ENCODE measurements at regions not wholly inside any gene's neighbourhood (a gene's known extent, or its start where the extent isn't known, plus 50 kb on each side); places are given as distances from the start of the nearest gene placed in this dataset.

DNA sequence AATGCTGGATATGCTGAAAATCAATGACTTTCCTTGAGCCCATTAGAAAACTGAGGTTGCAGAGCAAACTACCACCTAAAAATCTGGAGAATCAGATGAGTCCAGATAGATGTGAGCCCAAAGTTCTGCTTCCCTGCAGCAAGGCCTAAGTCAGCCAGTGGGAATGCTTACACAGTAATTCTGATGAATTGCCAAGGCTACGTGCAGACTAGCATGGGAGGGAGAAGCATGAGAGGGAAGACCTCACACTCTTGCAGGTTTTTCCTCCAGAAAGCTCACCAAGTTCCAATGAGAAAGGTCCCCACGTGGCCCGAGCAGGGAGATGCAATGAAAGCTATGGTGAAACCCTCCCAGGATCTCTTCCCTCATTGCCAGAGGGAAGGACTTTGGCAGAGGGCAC, 104.8 kb upstream of the SIRPA start:
- TF ChIP-seq CTCF (IDR thresholded peaks at IDR 0.05; ENCODE audit: insufficient read depth, low read length, poor library complexity, severe bottlenecking) (no peak), EZH2phosphoT487 (conservative IDR thresholded peaks at IDR 0.05; ENCODE audit: low read length) (no peak)
